Body of pancreas (tissue), 4 donors: ENCODE measurements at regions not wholly inside any gene's neighbourhood (a gene's known extent, or its start where the extent isn't known, plus 50 kb on each side); places are given as distances from the start of the nearest gene placed in this dataset.
A peak's percentile ranks its signal among the peaks of the same experiment; 100 is the strongest.

Experiments
- ATAC-seq: fragments of 150-250 bp; one replicate; pipeline ENCODE4 v1.9.1; 2016
- DNase-seq, 4 donors: peaks; one replicate each; pipeline ENCODE4 v3.0.0-alpha.2; 2019
- H3K27ac ChIP-seq, 4 donors: fragments of 200-600 bp; sonication (generic); 1 replicate in 3 of 4; 2 replicates in 1 of 4; pipeline versions ENCODE4 v1.5.1 to v1.6.1; 2016 to 2019; ENCODE audit warnings: mild to moderate bottlenecking in 1 of 4, mixed read lengths in 1 of 4, moderate library complexity in 1 of 4
- H3K27me3 ChIP-seq, 2 donors: fragments of 200-600 bp; sonication (generic); one replicate each; pipeline ENCODE4 v1.6.0; 2016; ENCODE audit warnings: mild to moderate bottlenecking in 1 of 2
- H3K36me3 ChIP-seq, 2 donors: fragments of 200-600 bp; sonication (generic); replicated peaks in 1 of 2; 2 replicates each; pipeline ENCODE4 v1.5.1; 2016; ENCODE audit warnings: low read depth in 2 of 2; ENCODE audit not compliant: insufficient read depth in 1 of 2
- H3K4me1 ChIP-seq: fragments of 200-600 bp; sonication (generic); one replicate; pipeline ENCODE4 v1.6.0; 2016
- H3K4me3 ChIP-seq, 2 donors: fragments of 200-600 bp; sonication (generic); 1 replicate in 1 of 2; 2 replicates in 1 of 2; pipeline ENCODE4 v1.5.1; 2016 to 2019
- H3K9me3 ChIP-seq, 3 donors: fragments of 200-600 bp; sonication (generic); 1 replicate in 2 of 3; 2 replicates in 1 of 3; pipeline ENCODE4 v1.5.1; 2016
- CTCF ChIP-seq, 7 experiments: fragments of 450-650 bp in 4 of 7; fragments of 200-600 bp in 3 of 7; sonication (generic) in 3 of 7; IDR thresholded peaks; one replicate each; pipeline ENCODE4 v1.5.1; 2016 to 2019; ENCODE audit warnings: antibody characterized with exemption in 7 of 7
- POLR2A ChIP-seq, 3 donors: fragments of 450-650 bp; IDR thresholded peaks; one replicate each; pipeline ENCODE4 v1.6.1; 2016; ENCODE audit warnings: antibody characterized with exemption in 3 of 3, mild to moderate bottlenecking in 2 of 3
- WGBS, 2 donors: methylation state at CpG; one replicate each; pipeline ENCODE4 v1.1.5; 2017; 5-methylcytosine and 5-hydroxymethylcytosine counted together
- intact Hi-C: fragments of 100-400 bp; cut with DNase I; formaldehyde crosslinking; loops from one replicate; pipeline ENCODE4 v1.15.1; 2023

GRCh38 chr6:167759912-167760311 is 66.8 kb upstream of the AFDN start:
- DNase-seq (no peak), ATAC-seq (no peak)
- no peak overlapping the region for H3K27ac ChIP-seq
- no peak overlapping the region for H3K4me3 ChIP-seq
- intact Hi-C loops, result no loop called here
- TF ChIP-seq POLR2A (IDR thresholded peaks at IDR 0.05) (no peak), CTCF (IDR thresholded peaks at IDR 0.05) (no peak)
- H3K9me3 ChIP-seq, result no peaks in the 10 kb centered on the region
- WGBS, 2 donors, result 95% methylated on average over 8 to 17 of the region's 17 CpGs
- no peaks in the 10 kb centered on the region for H3K27me3 ChIP-seq
- H3K36me3 ChIP-seq, result no peaks in the 10 kb centered on the region
- H3K4me1 ChIP-seq, result peaks cover 17% of the 10 kb centered on the region

- H3K9me3 ChIP-seq, result no peaks in the 10 kb centered on the region
- peak; percentile 65 for ATAC-seq
- H3K4me1 ChIP-seq, result peaks cover 17% of the 10 kb centered on the region
- H3K36me3 ChIP-seq, result no peaks in the 10 kb centered on the region
- TF ChIP-seq CTCF (IDR thresholded peaks at IDR 0.05) (peak in 1 of 7 experiments; percentile 2), POLR2A (IDR thresholded peaks at IDR 0.05) (no peak)
- peak overlapping the region; percentile 48 to 72 (median 64) for H3K27ac ChIP-seq
- no peak overlapping the region for H3K4me3 ChIP-seq
- H3K27me3 ChIP-seq, result no peaks in the 10 kb centered on the region
- DNase-seq, result peak; percentile 31 to 70 (median 44)
- intact Hi-C loops, result no loop called here
- WGBS, 2 donors, result 48 to 49% methylated on average over 16 to 18 of the region's 18 CpGs
Observed at GRCh38 chr6:167760979-167761793, 65.5 kb upstream of the AFDN start.

GRCh38 chr6:167761794-167762258 is 64.9 kb upstream of the AFDN start:
- TF ChIP-seq CTCF (IDR thresholded peaks at IDR 0.05) (no peak), POLR2A (IDR thresholded peaks at IDR 0.05) (no peak)
- ATAC-seq, result peak; percentile 6
- DNase-seq, result no peak
- H3K9me3 ChIP-seq, result no peaks in the 10 kb centered on the region
- no peak overlapping the region for H3K4me3 ChIP-seq
- H3K36me3 ChIP-seq, result no peaks in the 10 kb centered on the region
- peak overlapping the region in 3 of 4 donors; percentile 48 to 66 (median 63) for H3K27ac ChIP-seq
- no peaks in the 10 kb centered on the region for H3K27me3 ChIP-seq
- intact Hi-C loops, result no loop called here
- WGBS, 2 donors, result 76 to 80% methylated on average over 7 of the region's 7 CpGs
- H3K4me1 ChIP-seq, result peaks cover 17% of the 10 kb centered on the region

GRCh38 chr6:167762259-167762962 is 64.3 kb upstream of the AFDN start:
- Histone ChIP-seq H3K27me3 (no peaks in the 10 kb centered on the region), H3K36me3 (no peaks in the 10 kb centered on the region), H3K27ac (peak overlapping the region; percentile 25 to 66 (median 56)), H3K4me3 (no peak overlapping the region), H3K4me1 (peaks cover 17% of the 10 kb centered on the region), H3K9me3 (no peaks in the 10 kb centered on the region)
- ATAC-seq (peak; percentile 77), DNase-seq (peak in 2 of 4 donors; percentile 35 to 36)
- 44 to 67% methylated on average over 9 of the region's 9 CpGs for WGBS, 2 donors
- intact Hi-C loops, result no loop called here
- TF ChIP-seq POLR2A (IDR thresholded peaks at IDR 0.05), result no peak
